Upper lobe of right lung (tissue), 1 donor: ENCODE measurements at regions not wholly inside any gene's neighbourhood (a gene's known extent, or its start where the extent isn't known, plus 50 kb on each side); places are given as distances from the start of the nearest gene placed in this dataset.

Source experiments
- ATAC-seq: fragments of 200-7000 bp; cut with Tn5 transposase; one replicate; pipeline ENCODE4 v1.9.1; 2020; ENCODE audit warnings: mild to moderate bottlenecking, moderate library complexity
- DNase-seq: peaks from one replicate; pipeline ENCODE4 v3.0.0-alpha.2; 2020
- H3K27ac ChIP-seq: fragments of 200-600 bp; one replicate; pipeline ENCODE4 v1.8.0; 2022
- H3K27me3 ChIP-seq: fragments of 200-600 bp; one replicate; pipeline ENCODE4 v1.8.0; 2022; ENCODE audit warnings: mild to moderate bottlenecking
- H3K36me3 ChIP-seq: fragments of 200-600 bp; one replicate; pipeline ENCODE4 v1.8.0; 2022
- H3K4me1 ChIP-seq: fragments of 200-600 bp; one replicate; pipeline ENCODE4 v1.8.0; 2022
- H3K4me3 ChIP-seq: fragments of 200-600 bp; one replicate; pipeline ENCODE4 v1.8.0; 2022; ENCODE audit warnings: mild to moderate bottlenecking
- H3K9me3 ChIP-seq: fragments of 200-600 bp; one replicate; pipeline ENCODE4 v1.8.0; 2022
- CTCF ChIP-seq: fragments of 200-600 bp; IDR thresholded peaks from one replicate; pipeline ENCODE4 v1.8.0; 2022; ENCODE audit warnings: antibody characterized with exemption
- intact Hi-C: fragments of 100-400 bp; cut with DNase I; formaldehyde crosslinking; loops from one replicate; pipeline ENCODE4 v1.11.0; 2022
- donor health status: DM: no; HTN: yes; CAD: no; lungs with severe emphysema.

GRCh38 chr6:97705568-97705967 is 422.6 kb upstream of the MMS22L start:
- Histone ChIP-seq H3K36me3 (no peaks in the 10 kb centered on the region), H3K4me3 (no peak overlapping the region), H3K9me3 (no peaks in the 10 kb centered on the region), H3K27ac (no peak overlapping the region), H3K27me3 (no peaks in the 10 kb centered on the region), H3K4me1 (no peaks in the 10 kb centered on the region)
- ATAC-seq: no peak
- intact Hi-C loops: no loop called here
- no peak for DNase-seq
- no peak for TF ChIP-seq CTCF

- no peaks in the 10 kb centered on the region for H3K9me3 ChIP-seq
- intact Hi-C loops: no loop called here
- no peaks in the 10 kb centered on the region for H3K36me3 ChIP-seq
- no peaks in the 10 kb centered on the region for H3K27me3 ChIP-seq
- no peaks in the 10 kb centered on the region for H3K4me1 ChIP-seq
- no peak for TF ChIP-seq CTCF
- no peak for DNase-seq
- H3K4me3 ChIP-seq: no peak overlapping the region
- no peak overlapping the region for H3K27ac ChIP-seq
- ATAC-seq: no peak
These were observed 429.7 kb upstream of the MMS22L start for GRCh38 chr6:97712751-97713150.

- ATAC-seq (no peak), DNase-seq (no peak)
- TF ChIP-seq CTCF: no peak
- intact Hi-C loops: no loop called here
- Histone ChIP-seq H3K27me3 (no peaks in the 10 kb centered on the region), H3K36me3 (no peaks in the 10 kb centered on the region), H3K27ac (no peak overlapping the region), H3K4me1 (no peaks in the 10 kb centered on the region), H3K9me3 (no peaks in the 10 kb centered on the region), H3K4me3 (no peak overlapping the region)
These were observed 431.8 kb upstream of the MMS22L start for GRCh38 chr6:97714772-97715171.

- DNase-seq (no peak), ATAC-seq (no peak)
- no peak overlapping the region for H3K4me3 ChIP-seq
- TF ChIP-seq CTCF: no peak
- intact Hi-C loops: no loop called here
- no peaks in the 10 kb centered on the region for H3K4me1 ChIP-seq
- no peaks in the 10 kb centered on the region for H3K27me3 ChIP-seq
- no peaks in the 10 kb centered on the region for H3K36me3 ChIP-seq
- no peak overlapping the region for H3K27ac ChIP-seq
- no peaks in the 10 kb centered on the region for H3K9me3 ChIP-seq
These were observed 434.1 kb upstream of the MMS22L start for GRCh38 chr6:97717086-97717485.

- TF ChIP-seq CTCF: no peak
- ATAC-seq (no peak), DNase-seq (no peak)
- intact Hi-C loops: no loop called here
- Histone ChIP-seq H3K4me1 (no peaks in the 10 kb centered on the region), H3K27ac (no peak overlapping the region), H3K9me3 (no peaks in the 10 kb centered on the region), H3K27me3 (no peaks in the 10 kb centered on the region), H3K36me3 (no peaks in the 10 kb centered on the region), H3K4me3 (no peak overlapping the region)
These were observed 443.4 kb upstream of the MMS22L start for GRCh38 chr6:97726378-97726777.

- Histone ChIP-seq H3K27me3 (no peaks in the 10 kb centered on the region), H3K27ac (no peak overlapping the region), H3K4me3 (no peak overlapping the region), H3K9me3 (no peaks in the 10 kb centered on the region), H3K4me1 (no peaks in the 10 kb centered on the region), H3K36me3 (no peaks in the 10 kb centered on the region)
- ATAC-seq (no peak), DNase-seq (no peak)
- TF ChIP-seq CTCF: no peak
- intact Hi-C loops: no loop called here
These were observed 449.0 kb upstream of the MMS22L start for GRCh38 chr6:97732045-97732444.
